ENCODE measurements at regions not wholly inside any gene's neighbourhood (a gene's known extent, or its start where the extent isn't known, plus 50 kb on each side); places are given as distances from the start of the nearest gene placed in this dataset.

GRCh38 chr2:217258170-217258569 is 398.3 kb upstream of the TNP1 start:
- ATAC-seq (ENCODE audit: insufficient read depth, low FRiP score) (no peak), DNase-seq (no peak)
- peaks cover 0 to 4% (median 3%) of the 10 kb centered on the region in 5 donors for H3K4me1 ChIP-seq (ENCODE audit: control insufficient read depth in 5 of 5, insufficient read depth in 5 of 5, low read length in 5 of 5)
- H3K27me3 ChIP-seq (ENCODE audit: control insufficient read depth in 3 of 3, insufficient read depth in 3 of 3, low read length in 2 of 3), result no peaks in the 10 kb centered on the region
- no peak overlapping the region for H3K4me3 ChIP-seq
- H3K9me3 ChIP-seq (ENCODE audit: control insufficient read depth in 4 of 4, insufficient read depth in 3 of 4, low read length in 3 of 4), result no peaks in the 10 kb centered on the region
- no peak overlapping the region for H3K9ac ChIP-seq (ENCODE audit: insufficient read depth in 1 of 2, low read length in 2 of 2)
- H3K27ac ChIP-seq (ENCODE audit: low read depth in 1 of 2, low read length in 1 of 2), result no peak overlapping the region
- TF ChIP-seq, protein P1, sequence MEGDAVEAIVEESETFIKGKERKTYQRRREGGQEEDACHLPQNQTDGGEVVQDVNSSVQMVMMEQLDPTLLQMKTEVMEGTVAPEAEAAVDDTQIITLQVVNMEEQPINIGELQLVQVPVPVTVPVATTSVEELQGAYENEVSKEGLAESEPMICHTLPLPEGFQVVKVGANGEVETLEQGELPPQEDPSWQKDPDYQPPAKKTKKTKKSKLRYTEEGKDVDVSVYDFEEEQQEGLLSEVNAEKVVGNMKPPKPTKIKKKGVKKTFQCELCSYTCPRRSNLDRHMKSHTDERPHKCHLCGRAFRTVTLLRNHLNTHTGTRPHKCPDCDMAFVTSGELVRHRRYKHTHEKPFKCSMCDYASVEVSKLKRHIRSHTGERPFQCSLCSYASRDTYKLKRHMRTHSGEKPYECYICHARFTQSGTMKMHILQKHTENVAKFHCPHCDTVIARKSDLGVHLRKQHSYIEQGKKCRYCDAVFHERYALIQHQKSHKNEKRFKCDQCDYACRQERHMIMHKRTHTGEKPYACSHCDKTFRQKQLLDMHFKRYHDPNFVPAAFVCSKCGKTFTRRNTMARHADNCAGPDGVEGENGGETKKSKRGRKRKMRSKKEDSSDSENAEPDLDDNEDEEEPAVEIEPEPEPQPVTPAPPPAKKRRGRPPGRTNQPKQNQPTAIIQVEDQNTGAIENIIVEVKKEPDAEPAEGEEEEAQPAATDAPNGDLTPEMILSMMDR (IDR thresholded peaks at IDR 0.05; ENCODE audit: control extremely low read depth, extremely low read depth), result no peak
- no peaks in the 10 kb centered on the region for H3K36me3 ChIP-seq (ENCODE audit: control insufficient read depth in 4 of 4, insufficient read depth in 4 of 4, low read length in 4 of 4)
- 63 to 81% methylated on average over 3 of the region's 3 CpGs for WGBS, 2 donors

- ATAC-seq (ENCODE audit: insufficient read depth, low FRiP score) (no peak), DNase-seq (peak in 1 of 3 donors; percentile 48)
- Histone ChIP-seq H3K36me3 (ENCODE audit: control insufficient read depth in 4 of 4, insufficient read depth in 4 of 4, low read length in 4 of 4) (no peaks in the 10 kb centered on the region), H3K27me3 (ENCODE audit: control insufficient read depth in 3 of 3, insufficient read depth in 3 of 3, low read length in 2 of 3) (no peaks in the 10 kb centered on the region), H3K27ac (ENCODE audit: low read depth in 1 of 2, low read length in 1 of 2) (no peak overlapping the region), H3K9me3 (ENCODE audit: control insufficient read depth in 4 of 4, insufficient read depth in 3 of 4, low read length in 3 of 4) (no peaks in the 10 kb centered on the region), H3K4me3 (no peak overlapping the region), H3K9ac (ENCODE audit: insufficient read depth in 1 of 2, low read length in 2 of 2) (no peak overlapping the region), H3K4me1 (ENCODE audit: control insufficient read depth in 5 of 5, insufficient read depth in 5 of 5, low read length in 5 of 5) (peaks cover 0 to 6% (median 0%) of the 10 kb centered on the region in 5 donors)
- TF ChIP-seq, protein P1 (IDR thresholded peaks at IDR 0.05; ENCODE audit: control extremely low read depth, extremely low read depth), result no peak
- WGBS, 2 donors, result 70 to 83% methylated on average over 3 of the region's 3 CpGs
These were observed 396.4 kb upstream of the TNP1 start for GRCh38 chr2:217256251-217256650.

- WGBS, 2 donors, result 86 to 88% methylated on average over 2 of the region's 2 CpGs
- ATAC-seq (ENCODE audit: insufficient read depth, low FRiP score), result no peak
- Histone ChIP-seq H3K4me3 (no peak overlapping the region), H3K9ac (ENCODE audit: insufficient read depth in 1 of 2, low read length in 2 of 2) (no peak overlapping the region), H3K9me3 (ENCODE audit: control insufficient read depth in 4 of 4, insufficient read depth in 3 of 4, low read length in 3 of 4) (no peaks in the 10 kb centered on the region), H3K36me3 (ENCODE audit: control insufficient read depth in 4 of 4, insufficient read depth in 4 of 4, low read length in 4 of 4) (no peaks in the 10 kb centered on the region), H3K27ac (ENCODE audit: low read depth in 1 of 2, low read length in 1 of 2) (no peak overlapping the region), H3K4me1 (ENCODE audit: control insufficient read depth in 5 of 5, insufficient read depth in 5 of 5, low read length in 5 of 5) (peaks cover 0 to 28% (median 11%) of the 10 kb centered on the region in 5 donors), H3K27me3 (ENCODE audit: control insufficient read depth in 3 of 3, insufficient read depth in 3 of 3, low read length in 2 of 3) (no peaks in the 10 kb centered on the region)
- no peak for DNase-seq
- TF ChIP-seq, protein P1 (IDR thresholded peaks at IDR 0.05; ENCODE audit: control extremely low read depth, extremely low read depth), result no peak
These were observed 394.2 kb upstream of the TNP1 start for GRCh38 chr2:217254111-217254510.

DNA sequence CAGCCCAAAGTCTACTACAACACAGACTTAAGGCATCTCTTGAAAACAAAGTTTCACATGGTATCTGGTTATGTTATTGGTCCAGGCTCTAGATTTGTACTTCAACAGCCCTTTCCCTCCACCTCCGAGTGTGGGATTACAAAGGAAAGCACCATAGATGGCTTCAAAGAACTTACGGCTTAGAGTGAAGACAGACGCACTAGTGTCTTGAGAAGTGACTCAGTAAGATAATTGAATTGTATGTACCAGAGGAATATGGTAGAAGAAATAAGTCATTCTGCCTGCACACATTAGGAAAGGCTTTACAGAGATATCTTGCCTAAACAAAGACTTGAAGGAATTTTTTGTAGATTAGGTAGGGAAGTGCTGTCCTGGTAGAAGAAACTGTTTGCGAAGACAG is 392.3 kb upstream of the TNP1 start:
- no peak overlapping the region for H3K27ac ChIP-seq (ENCODE audit: low read depth in 1 of 2, low read length in 1 of 2)
- TF ChIP-seq, protein P1 (IDR thresholded peaks at IDR 0.05; ENCODE audit: control extremely low read depth, extremely low read depth), result no peak
- H3K27me3 ChIP-seq (ENCODE audit: control insufficient read depth in 3 of 3, insufficient read depth in 3 of 3, low read length in 2 of 3), result no peaks in the 10 kb centered on the region
- peaks cover 0 to 47% (median 15%) of the 10 kb centered on the region in 5 donors for H3K4me1 ChIP-seq (ENCODE audit: control insufficient read depth in 5 of 5, insufficient read depth in 5 of 5, low read length in 5 of 5)
- H3K9ac ChIP-seq (ENCODE audit: insufficient read depth in 1 of 2, low read length in 2 of 2), result no peak overlapping the region
- H3K36me3 ChIP-seq (ENCODE audit: control insufficient read depth in 4 of 4, insufficient read depth in 4 of 4, low read length in 4 of 4), result no peaks in the 10 kb centered on the region
- WGBS, 2 donors, result 95 to 96% methylated on average over 4 of the region's 4 CpGs
- no peak overlapping the region for H3K4me3 ChIP-seq
- DNase-seq (no peak), ATAC-seq (ENCODE audit: insufficient read depth, low FRiP score) (no peak)
- peaks cover 0 to 2% (median 0%) of the 10 kb centered on the region in 4 donors for H3K9me3 ChIP-seq (ENCODE audit: control insufficient read depth in 4 of 4, insufficient read depth in 3 of 4, low read length in 3 of 4)
